ENCODE measurements at regions not wholly inside any gene's neighbourhood (a gene's known extent, or its start where the extent isn't known, plus 50 kb on each side); places are given as distances from the start of the nearest gene placed in this dataset.

DNA sequence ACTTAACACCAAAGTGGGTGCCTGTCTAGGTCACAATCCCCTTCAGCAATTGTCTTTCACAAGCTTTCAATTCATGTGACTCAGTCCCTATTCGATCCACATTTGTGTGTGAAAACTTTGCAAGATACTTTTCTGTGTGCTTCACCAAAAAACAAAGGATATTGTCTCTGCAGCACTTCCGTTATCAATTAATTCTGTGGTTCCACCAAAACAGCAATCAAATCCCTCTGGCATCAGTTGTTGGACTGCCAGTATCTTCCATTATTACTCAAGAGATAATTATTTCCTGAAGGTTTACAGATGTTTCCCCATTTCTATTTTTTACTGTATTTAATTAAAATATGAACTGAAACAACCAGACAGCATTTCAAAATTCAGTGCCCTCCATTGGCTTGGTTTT, 481.4 kb downstream of the SUCLA2 start:
- no peak for TF ChIP-seq ZNF274 (IDR thresholded peaks at IDR 0.05; ENCODE audit: low read depth, low read length)
- no peak for TF ChIP-seq SUZ12 (IDR thresholded peaks at IDR 0.05; ENCODE audit: extremely low read depth, insufficient read depth, insufficient read length)
- no peak for TF ChIP-seq YY1 (IDR thresholded peaks at IDR 0.05; ENCODE audit: insufficient read depth, insufficient read length)
